ENCODE measurements at regions not wholly inside any gene's neighbourhood (a gene's known extent, or its start where the extent isn't known, plus 50 kb on each side); places are given as distances from the start of the nearest gene placed in this dataset.

DNA sequence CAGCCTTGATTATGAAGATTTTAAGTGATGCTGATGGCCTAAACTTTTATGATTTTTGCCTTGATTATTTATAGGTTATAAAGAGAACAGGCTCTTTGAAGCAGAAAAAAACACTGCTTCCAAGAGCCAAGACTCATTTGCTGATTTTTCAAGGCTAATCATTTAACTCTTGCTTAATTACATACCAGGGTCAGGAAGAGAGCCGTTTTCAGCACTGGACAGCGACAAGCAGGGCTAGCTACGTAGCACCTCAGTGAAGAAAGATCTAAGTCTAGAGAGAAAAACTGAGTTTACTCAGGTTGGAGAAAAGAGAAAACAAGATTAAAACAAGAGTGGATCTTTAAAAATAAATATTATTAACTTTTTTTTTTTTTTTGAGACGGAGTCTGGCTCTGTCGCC lies 615.4 kb upstream of the B3GAT1 start:
- WGBS, 4 donors: 21 to 29% (median 26%) methylated on average over 5 of the region's 5 CpGs
- Histone ChIP-seq H3K27ac (no peak overlapping the region), H3K36me3 (no peaks in the 10 kb centered on the region), H3K27me3 (no peaks in the 10 kb centered on the region), H3K4me1 (no peaks in the 10 kb centered on the region), H3K4me3 (no peak overlapping the region), H3K9me3 (no peaks in the 10 kb centered on the region)
- no peak for TF ChIP-seq POLR2A (IDR thresholded peaks at IDR 0.05)
- TF ChIP-seq, protein P1, sequence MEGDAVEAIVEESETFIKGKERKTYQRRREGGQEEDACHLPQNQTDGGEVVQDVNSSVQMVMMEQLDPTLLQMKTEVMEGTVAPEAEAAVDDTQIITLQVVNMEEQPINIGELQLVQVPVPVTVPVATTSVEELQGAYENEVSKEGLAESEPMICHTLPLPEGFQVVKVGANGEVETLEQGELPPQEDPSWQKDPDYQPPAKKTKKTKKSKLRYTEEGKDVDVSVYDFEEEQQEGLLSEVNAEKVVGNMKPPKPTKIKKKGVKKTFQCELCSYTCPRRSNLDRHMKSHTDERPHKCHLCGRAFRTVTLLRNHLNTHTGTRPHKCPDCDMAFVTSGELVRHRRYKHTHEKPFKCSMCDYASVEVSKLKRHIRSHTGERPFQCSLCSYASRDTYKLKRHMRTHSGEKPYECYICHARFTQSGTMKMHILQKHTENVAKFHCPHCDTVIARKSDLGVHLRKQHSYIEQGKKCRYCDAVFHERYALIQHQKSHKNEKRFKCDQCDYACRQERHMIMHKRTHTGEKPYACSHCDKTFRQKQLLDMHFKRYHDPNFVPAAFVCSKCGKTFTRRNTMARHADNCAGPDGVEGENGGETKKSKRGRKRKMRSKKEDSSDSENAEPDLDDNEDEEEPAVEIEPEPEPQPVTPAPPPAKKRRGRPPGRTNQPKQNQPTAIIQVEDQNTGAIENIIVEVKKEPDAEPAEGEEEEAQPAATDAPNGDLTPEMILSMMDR (IDR thresholded peaks at IDR 0.05): no peak
- DNase-seq (peak in 1 of 5 donors; percentile 16), ATAC-seq (no peak)
- intact Hi-C loops (cut with DNase I): no loop called here

DNA sequence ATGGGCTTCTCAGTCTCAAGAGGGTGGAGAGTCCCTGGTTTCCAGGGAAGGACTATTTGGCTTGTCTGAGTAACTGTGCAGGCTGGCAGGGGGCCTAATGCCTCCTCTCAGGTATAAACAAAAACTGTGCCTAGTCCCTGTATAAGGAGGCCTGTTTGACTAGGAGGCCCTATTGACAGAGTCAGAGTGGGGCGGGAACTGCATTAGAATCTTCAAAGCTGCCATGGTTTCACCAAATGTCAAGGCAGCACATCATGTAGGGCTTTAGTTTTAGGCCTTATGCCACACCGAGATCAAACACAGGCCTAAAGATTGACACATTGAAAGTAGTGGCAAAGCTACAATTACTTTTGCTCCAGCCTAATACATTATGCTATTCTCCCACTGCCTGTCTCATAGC lies 611.5 kb upstream of the B3GAT1 start:
- H3K27ac ChIP-seq: no peak overlapping the region
- H3K4me3 ChIP-seq: no peak overlapping the region
- no peak for ATAC-seq
- H3K36me3 ChIP-seq: no peaks in the 10 kb centered on the region
- no peaks in the 10 kb centered on the region for H3K27me3 ChIP-seq
- intact Hi-C loops (cut with DNase I): no loop called here
- H3K9me3 ChIP-seq: no peaks in the 10 kb centered on the region
- H3K4me1 ChIP-seq: no peaks in the 10 kb centered on the region
- 65 to 79% (median 73%) methylated on average over 2 of the region's 2 CpGs for WGBS, 4 donors
- TF ChIP-seq, protein P1 (IDR thresholded peaks at IDR 0.05): no peak
- TF ChIP-seq POLR2A (IDR thresholded peaks at IDR 0.05): no peak
- DNase-seq: no peak

DNA sequence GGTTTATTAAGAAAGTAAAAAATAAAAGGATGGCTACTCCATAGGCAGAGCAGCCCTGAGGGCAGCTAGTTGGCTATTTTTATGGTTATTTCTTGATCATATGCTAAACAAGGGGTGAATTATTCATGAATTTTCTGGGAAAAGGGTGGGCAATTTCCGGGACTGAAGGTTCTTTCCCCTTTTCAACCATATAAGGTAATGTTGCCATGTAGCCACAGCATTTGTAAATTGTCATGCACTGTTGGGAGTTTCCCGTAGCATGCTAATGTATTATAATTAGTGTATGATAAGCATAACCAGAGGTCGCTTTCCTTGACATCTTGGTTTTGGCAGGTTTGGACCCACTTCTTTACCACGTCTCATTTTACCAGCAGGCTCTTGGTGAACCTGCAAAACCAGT lies 610.4 kb upstream of the B3GAT1 start:
- intact Hi-C loops (cut with DNase I): no loop called here
- H3K27me3 ChIP-seq: no peaks in the 10 kb centered on the region
- no peak overlapping the region for H3K4me3 ChIP-seq
- H3K36me3 ChIP-seq: no peaks in the 10 kb centered on the region
- ATAC-seq (no peak), DNase-seq (no peak)
- no peaks in the 10 kb centered on the region for H3K4me1 ChIP-seq
- TF ChIP-seq, protein P1 (IDR thresholded peaks at IDR 0.05): no peak
- TF ChIP-seq POLR2A (IDR thresholded peaks at IDR 0.05): no peak
- no peaks in the 10 kb centered on the region for H3K9me3 ChIP-seq
- H3K27ac ChIP-seq: no peak overlapping the region
- 68 to 70% (median 68%) methylated on average over 4 of the region's 4 CpGs for WGBS, 4 donors

DNA sequence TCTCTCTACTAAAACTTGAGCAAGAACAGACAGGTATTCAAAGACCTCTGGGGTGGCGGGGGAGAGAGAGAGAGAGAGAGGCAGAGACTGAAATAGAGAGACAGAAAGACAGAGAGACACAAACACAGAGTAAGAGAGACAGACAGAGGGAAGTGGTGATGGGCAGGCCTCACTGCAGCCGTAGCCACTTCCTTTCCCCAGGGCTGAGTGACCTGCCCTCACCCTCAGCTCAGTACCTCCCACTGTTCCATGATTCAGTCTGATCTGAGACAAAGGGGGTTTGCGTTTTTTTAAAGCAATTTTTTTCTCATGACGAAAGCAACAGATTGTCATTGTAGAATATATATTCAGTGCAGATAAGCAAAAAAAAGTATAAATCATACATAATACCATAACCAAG lies 607.9 kb upstream of the B3GAT1 start:
- WGBS, 4 donors: 57 to 70% (median 63%) methylated on average over 4 of the region's 4 CpGs
- TF ChIP-seq, protein P1 (IDR thresholded peaks at IDR 0.05): no peak
- no peak for TF ChIP-seq POLR2A (IDR thresholded peaks at IDR 0.05)
- intact Hi-C loops (cut with DNase I): no loop called here

More for the DNA sequence above, 607.9 kb upstream of the B3GAT1 start:
- ATAC-seq (no peak), DNase-seq (no peak)
- Histone ChIP-seq H3K4me1 (no peaks in the 10 kb centered on the region), H3K27ac (no peak overlapping the region), H3K4me3 (no peak overlapping the region), H3K27me3 (peaks cover 0 to 4% (median 0%) of the 10 kb centered on the region in 9 donors), H3K9me3 (no peaks in the 10 kb centered on the region), H3K36me3 (no peaks in the 10 kb centered on the region)

All from heart left ventricle (tissue), 16 donors.